GM04504 (cell line): ENCODE measurements at regions not wholly inside any gene's neighbourhood (a gene's known extent, or its start where the extent isn't known, plus 50 kb on each side); places are given as distances from the start of the nearest gene placed in this dataset.
"Not testable (repeated sequence)": the region's sequence is repeated elsewhere in the genome, so short reads cannot be mapped to it uniquely, and the experiment has no call there.

Source experiments
- DNase-seq: peaks from one replicate; pipeline ENCODE4 v3.0.0-alpha.2; 2012; ENCODE audit warnings: low read depth

DNA sequence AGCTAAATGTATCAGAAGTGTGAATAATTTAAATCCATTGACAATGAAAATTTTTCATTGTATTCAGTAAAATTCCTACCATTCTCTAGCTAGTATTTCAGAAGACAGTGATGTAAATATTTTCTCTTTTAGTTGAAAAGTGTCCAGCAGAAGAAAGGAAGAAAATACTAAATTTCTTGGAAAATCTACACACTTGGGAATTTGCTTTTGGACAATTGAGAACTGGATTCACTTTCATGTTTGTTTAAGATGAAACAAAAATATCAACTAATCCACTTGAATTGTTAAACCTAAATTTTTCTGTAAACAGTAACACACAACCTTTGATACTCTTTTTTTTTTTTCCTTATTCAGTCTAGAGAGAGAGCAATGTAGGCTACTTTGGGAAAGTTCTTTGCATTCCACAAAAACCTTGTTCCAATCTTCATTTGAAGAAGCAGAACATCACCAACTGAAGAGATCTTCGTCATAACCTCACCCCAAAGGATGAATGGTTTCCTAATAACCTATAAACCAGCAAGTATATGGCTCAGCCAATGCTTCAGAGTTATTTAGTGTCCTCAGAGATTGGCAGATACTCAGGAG lies 155.1 kb upstream of the GORAB start:
- no peak for DNase-seq

DNA sequence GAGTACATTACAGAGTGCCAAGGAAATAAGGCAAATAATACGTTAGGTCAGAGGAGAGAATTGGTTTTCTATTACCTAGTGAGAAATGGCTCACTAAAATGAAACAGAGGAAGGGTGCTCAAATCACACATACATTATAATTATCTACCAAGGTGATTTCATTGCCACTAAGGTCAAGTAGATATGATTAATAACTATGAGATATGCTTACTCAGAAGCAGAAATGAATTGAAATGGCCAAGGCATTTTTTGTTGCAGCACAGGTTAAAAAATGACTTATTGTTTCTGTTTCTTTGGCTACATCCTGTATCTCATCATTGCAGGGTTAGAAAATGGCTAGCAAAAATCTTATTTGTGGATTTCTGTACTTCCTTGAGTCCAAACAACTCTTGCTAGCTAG lies 154.5 kb upstream of the GORAB start:
- no peak for DNase-seq

GRCh38 chr1:170377896-170378634 lies 153.9 kb upstream of the GORAB start:
- no peak for DNase-seq

DNA sequence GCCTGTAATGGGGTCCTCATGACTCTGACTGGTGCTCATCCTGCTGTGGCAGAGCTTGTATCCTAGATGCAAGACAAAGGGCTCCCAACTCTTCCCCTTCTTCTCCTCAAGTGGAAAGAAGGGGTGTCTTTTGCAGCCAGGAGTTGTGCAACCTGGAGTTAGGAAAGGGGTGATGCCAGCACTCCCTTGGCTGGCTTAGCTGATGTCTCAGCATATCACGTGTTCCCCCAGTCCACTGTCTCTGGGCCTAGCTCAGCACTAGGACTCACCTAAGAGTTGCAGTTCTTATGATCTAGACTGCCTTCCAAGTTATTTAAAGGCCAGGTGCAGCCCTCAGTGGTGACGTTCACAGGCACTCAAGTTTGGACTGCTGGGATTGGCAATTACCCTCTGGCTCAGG lies 146.2 kb upstream of the GORAB start:
- no peak for DNase-seq

- DNase-seq: no peak
Observed at GRCh38 chr1:170388489-170388888, 143.5 kb upstream of the GORAB start.

DNA sequence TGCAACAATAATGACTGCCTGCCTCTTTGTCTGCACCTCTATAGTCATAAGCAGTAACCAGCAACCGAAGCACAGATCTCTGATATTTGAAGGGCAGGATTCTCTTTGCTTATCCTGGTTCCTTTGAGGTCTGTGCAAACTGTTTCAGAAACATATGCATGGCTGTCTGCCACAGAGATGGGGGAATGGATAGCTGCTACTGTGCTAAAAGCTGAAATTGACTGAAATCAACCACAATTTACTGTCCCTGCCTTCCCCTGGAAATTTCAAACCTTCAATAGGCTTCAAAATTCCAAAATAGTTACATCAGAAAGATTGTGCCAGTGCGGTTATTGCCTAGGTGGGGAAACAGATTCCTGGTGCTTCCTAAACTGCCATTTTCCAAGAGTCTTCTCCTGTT lies 136.8 kb upstream of the GORAB start:
- no peak for DNase-seq

DNA sequence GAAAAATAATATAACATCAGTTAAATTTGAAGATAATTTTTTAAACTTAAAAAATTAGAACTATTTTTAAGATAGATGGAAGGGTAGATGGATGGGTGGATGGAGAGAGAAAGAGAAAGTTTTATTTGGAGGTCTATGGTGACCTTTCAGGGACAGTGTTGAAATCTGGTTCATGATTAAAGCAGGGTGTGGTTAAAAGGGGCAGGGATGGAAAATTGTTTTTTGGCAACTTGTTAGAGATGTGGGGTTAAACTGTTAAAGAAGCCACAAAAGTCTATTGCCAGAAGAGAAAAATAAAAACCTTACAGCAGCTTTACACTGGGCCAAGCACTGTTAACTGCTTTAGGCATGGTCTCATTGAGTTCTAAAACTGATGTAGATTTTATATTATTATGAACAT lies 134.9 kb upstream of the GORAB start:
- DNase-seq: no peak

GRCh38 chr1:170402476-170403311 lies 129.3 kb upstream of the GORAB start:
- DNase-seq: peak; percentile 35

DNA sequence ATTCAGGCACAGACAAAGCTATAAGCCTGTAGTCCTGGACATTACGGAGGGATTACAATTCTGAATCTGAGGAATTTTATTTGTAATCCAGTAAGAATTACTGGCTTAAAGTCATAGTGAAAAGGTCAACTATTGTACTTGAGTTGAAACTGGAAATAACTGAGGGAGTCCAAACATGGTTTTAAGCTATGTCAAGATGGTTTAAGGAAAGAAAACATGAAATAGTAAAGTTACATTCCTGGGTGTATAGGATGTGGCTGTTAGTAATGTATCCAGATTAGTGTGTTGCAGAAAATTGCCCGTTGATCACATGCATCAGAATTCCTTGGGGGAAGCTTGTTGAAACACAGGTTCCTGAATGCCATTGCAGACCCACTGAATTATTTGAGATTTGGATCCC lies 124.8 kb upstream of the GORAB start:
- no peak for DNase-seq

DNA sequence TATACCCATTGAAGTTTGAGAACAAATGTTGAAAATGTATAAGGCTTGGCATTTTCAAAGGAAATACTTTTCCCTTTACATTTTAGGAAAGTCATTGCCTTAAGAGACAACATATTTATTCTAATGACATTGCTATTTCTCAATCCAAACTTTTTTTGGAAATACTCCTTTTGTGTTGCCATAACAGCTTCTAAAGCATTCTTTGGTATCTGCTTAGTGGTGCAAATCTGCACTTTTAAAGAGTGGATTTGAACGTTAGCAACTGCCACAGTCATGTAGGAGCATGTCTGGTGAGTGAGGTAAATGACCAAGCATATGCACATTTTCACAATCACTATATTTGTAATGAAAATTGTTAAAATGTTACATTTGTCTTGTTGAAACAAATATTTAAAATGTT lies 124.4 kb upstream of the GORAB start:
- DNase-seq: no peak

DNA sequence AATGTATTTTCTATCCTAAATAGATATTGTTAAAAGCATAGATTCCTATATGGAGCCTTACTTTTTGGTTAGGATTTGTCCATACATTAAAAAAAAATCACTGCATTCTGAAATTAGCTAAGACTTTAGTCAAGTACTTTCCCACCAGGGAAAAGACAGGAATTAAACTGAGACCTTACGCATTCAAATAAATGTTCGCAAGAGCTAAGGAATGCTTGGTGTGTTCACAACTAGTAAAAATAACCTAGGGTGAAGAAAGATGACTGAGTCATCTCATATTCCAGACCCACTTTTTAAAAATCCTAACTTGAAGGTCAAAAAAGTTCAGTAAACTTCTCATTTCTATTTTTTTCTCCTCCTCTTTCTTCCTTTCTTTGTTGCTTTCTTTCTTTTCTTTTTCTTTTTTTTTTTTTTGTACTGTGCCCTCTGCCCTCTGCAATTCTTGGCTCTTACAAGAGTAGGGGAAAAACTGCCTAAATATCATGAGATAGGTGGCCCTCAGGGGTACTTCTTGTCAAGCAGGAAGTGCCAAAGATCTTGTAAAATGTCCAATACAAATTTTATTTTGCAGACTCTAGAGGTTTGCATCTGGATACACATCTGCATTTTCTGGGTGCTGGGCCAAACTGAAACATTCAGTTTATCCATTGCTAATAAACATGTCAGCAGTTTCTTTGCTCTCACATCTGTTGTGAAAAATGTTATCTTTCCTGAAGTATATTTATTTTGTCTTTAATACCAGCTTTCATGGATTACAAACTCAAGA lies 121.4 kb upstream of the GORAB start:
- peak; percentile 77 for DNase-seq

- DNase-seq: no peak
Observed at GRCh38 chr1:170414989-170415709, 116.8 kb upstream of the GORAB start.

GRCh38 chr1:170415710-170416372 lies 116.1 kb upstream of the GORAB start:
- no peak for DNase-seq

DNA sequence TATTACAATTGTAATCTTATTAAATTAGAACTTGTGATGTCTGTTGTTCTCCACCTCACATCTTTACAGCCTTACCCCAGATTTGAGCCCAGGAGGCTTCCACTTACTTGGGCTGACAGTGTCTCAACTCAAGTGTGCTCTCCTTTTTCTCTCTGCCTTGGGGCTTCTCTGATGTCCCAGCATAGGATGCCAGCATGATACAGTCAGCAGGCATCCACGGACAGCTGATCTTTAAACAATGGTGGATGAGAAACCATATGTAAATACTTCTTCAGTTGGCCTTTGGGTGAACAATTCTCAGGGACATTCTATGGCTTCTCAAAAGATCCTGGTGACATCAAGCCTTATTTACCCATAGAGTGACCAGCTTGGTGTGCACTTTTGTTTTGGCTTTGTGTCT lies 107.6 kb upstream of the GORAB start:
- DNase-seq: no peak

DNA sequence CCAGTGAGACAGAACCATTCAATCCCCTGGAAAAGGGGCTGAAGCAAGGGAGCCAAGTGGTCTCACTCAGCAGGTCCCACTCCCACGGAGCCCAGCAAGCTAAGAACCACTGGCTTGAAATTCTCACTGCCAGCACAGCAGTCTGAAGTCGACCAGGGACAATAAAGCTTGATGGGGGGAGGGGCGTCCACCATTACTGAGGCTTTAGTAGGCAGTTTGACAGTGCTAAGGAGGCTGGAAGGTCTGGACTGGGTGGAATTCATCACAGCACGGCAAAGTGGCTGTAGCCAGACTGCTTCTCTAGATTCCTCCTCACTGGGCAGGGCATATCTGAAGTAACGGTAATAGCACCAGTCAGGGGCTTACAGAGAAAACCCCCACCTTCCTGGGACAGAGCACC lies 105.4 kb upstream of the GORAB start:
- DNase-seq: no peak

GRCh38 chr1:170427002-170427401 lies 105.0 kb upstream of the GORAB start:
- DNase-seq: not testable (repeated sequence)

DNA sequence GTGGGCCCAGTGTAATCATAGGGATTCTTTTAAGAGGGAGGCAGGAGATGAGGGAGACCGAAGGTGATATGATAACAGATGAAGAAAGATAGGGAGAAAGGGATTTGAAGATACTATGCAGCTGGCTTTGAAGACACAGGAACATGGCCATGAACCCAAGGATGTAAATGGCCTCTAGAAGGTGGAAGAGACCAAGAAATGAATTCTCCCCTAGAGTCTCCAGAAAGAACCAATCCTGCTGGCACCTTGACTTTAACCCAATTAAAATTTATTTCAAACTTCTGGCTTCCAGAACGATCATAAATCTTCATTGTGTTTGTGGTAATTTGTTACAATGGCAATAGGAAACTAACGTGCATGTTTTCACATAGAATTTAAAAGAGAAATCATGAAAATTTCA lies 95.0 kb upstream of the GORAB start:
- DNase-seq: no peak

DNA sequence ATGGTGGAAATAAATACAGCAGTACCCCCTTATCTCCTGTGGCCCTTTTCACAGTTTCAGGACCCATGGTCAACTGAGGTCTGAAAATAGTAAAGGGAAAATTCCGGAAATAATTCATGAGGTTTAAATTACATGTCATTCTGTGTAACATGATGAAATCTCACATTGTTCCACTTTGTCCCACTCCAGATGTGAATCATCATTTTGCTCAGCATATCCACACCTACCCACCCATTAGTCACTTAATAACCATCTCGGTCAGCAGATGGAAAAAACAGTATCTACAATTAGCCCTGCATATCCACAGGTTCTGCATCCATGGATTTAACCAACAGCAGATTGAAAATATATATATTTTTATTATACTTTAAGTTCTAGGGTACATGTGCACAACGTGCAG lies 86.9 kb upstream of the GORAB start:
- peak; percentile 63 for DNase-seq

DNA sequence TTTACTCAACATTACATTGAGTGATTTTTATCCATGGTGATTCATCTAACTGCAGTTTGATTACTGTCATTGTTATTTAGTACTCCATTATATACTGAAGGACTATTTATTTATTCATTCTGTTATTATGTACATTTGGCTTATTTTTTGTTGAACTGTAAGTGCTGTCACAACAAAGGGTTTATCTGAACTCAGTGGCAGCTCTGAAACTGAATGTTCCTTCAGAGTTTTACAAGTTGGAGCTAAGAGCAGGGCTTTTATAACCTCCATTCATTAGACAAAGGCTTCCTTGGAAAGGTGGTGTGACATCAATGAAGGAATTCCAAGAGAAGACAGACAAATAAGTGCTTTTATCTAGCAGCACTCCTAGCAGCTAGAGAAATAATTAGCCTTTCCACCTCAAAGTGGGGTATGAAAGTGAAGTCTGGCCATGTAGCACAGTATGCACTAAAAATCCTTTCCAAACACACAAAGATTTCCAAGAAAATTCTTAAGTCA lies 83.3 kb upstream of the GORAB start:
- no peak for DNase-seq

GRCh38 chr1:170457325-170458050 lies 74.5 kb upstream of the GORAB start:
- not testable (repeated sequence) for DNase-seq
